GM23248 (cell line): ENCODE measurements at regions not wholly inside any gene's neighbourhood (a gene's known extent, or its start where the extent isn't known, plus 50 kb on each side); places are given as distances from the start of the nearest gene placed in this dataset.

ENCODE experiments used
- DNase-seq: peaks from one replicate; pipeline ENCODE4 v3.0.0-alpha.2; 2015
- H2AFZ ChIP-seq: fragments of 200-600 bp; sonication (generic); 2 replicates; pipeline ENCODE4 v1.6.1; 2016; ENCODE audit warnings: antibody characterized with exemption
- H3F3A ChIP-seq: fragments of 200-600 bp; sonication (generic); 2 replicates; pipeline ENCODE4 v1.6.1; 2016; ENCODE audit warnings: mild to moderate bottlenecking, antibody characterized with exemption, mixed run types; ENCODE audit not compliant: insufficient read depth
- H3K27ac ChIP-seq: fragments of 200-600 bp; sonication (generic); 2 replicates; pipeline ENCODE4 v1.5.1; 2016; ENCODE audit warnings: mild to moderate bottlenecking
- H3K27me3 ChIP-seq: fragments of 200-600 bp; sonication (generic); replicated peaks from 2 replicates; pipeline ENCODE4 v1.6.1; 2016; ENCODE audit warnings: mild to moderate bottlenecking; ENCODE audit not compliant: insufficient read depth
- H3K36me3 ChIP-seq: fragments of 200-600 bp; sonication (generic); 2 replicates; pipeline ENCODE4 v1.6.1; 2016; ENCODE audit warnings: low read depth, mild to moderate bottlenecking
- H3K4me1 ChIP-seq: fragments of 200-600 bp; sonication (generic); 2 replicates; pipeline ENCODE4 v1.6.1; 2016; ENCODE audit warnings: mild to moderate bottlenecking; ENCODE audit not compliant: insufficient read depth
- H3K4me2 ChIP-seq: fragments of 200-600 bp; sonication (generic); one replicate; pipeline ENCODE4 v1.6.1; 2016; ENCODE audit warnings: mild to moderate bottlenecking; ENCODE audit not compliant: unreplicated experiment
- H3K4me3 ChIP-seq: fragments of 200-600 bp; sonication (generic); 2 replicates; pipeline ENCODE4 v1.5.1; 2016; ENCODE audit warnings: mild to moderate bottlenecking
- H3K79me2 ChIP-seq: fragments of 200-600 bp; sonication (generic); 2 replicates; pipeline ENCODE4 v1.6.1; 2016; ENCODE audit warnings: mild to moderate bottlenecking; ENCODE audit not compliant: insufficient read depth
- H3K9ac ChIP-seq: fragments of 200-600 bp; sonication (generic); 2 replicates; pipeline ENCODE4 v1.6.1; 2016; ENCODE audit warnings: mild to moderate bottlenecking
- H3K9me2 ChIP-seq: fragments of 200-600 bp; sonication (generic); 2 replicates; pipeline ENCODE4 v1.6.1; 2016; ENCODE audit warnings: mixed run types, mild to moderate bottlenecking, moderate library complexity; ENCODE audit not compliant: insufficient read depth
- H3K9me3 ChIP-seq: fragments of 200-600 bp; sonication (generic); one replicate; pipeline ENCODE4 v1.6.1; 2017; ENCODE audit warnings: low read depth
- H4K20me1 ChIP-seq: fragments of 200-600 bp; sonication (generic); 2 replicates; pipeline ENCODE4 v1.6.0; 2016; ENCODE audit not compliant: insufficient read depth
- EZH2 ChIP-seq: fragments of 200-600 bp; sonication (generic); IDR thresholded peaks from 2 replicates; pipeline ENCODE4 v1.6.1; 2018; ENCODE audit warnings: antibody characterized with exemption, mild to moderate bottlenecking; ENCODE audit not compliant: insufficient read depth, poor library complexity, severe bottlenecking
- EZH2phosphoT487 ChIP-seq: fragments of 200-600 bp; sonication (generic); IDR thresholded peaks from 2 replicates; pipeline ENCODE4 v1.6.1; 2018; ENCODE audit warnings: antibody characterized with exemption, moderate library complexity, mild to moderate bottlenecking, low read depth; ENCODE audit not compliant: insufficient read depth
- WGBS, 2 experiments: methylation state at CpG; one replicate each; pipeline ENCODE4 v1.1.6; 2015 to 2017; ENCODE audit warnings: low lambda C conversion rate in 2 of 2, low coverage in 1 of 2; ENCODE audit errors: missing lambda C conversion rate in 2 of 2; 5-methylcytosine and 5-hydroxymethylcytosine counted together
- in situ Hi-C: fragments of 300-500 bp; cut with MboI; formaldehyde crosslinking; loops from 2 replicates; pipeline ENCODE4 v1.15.0; 2020

DNA sequence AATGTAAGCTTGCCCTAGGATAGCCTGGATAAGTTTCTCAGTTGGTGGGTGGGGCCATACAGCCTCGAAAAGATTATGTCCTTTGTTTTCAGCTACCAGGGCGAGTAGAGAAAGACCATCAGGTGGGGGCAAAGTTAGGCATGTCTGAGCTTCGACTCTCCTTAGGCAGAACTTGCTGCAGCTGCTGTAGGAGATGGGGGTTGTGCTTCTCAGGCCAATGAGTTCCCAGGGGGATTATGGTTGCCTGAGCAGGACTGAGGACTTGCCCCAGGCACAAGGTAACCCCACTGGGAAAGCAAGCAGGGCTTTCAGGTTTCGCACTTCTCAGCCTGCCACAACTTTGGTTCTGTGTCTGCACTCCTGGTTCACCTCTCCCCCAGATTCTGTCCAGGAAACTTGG, 173.4 kb upstream of the SESN3 start:
- Histone ChIP-seq H3K36me3 (no peaks in the 10 kb centered on the region), H3K4me3 (no peak overlapping the region), H3K9me3 (no peaks in the 10 kb centered on the region), H3K79me2 (no peaks in the 10 kb centered on the region), H3K4me2 (no peak overlapping the region), H3K27ac (no peak overlapping the region), H3F3A (no peaks in the 10 kb centered on the region), H2AFZ (no peak overlapping the region), H3K27me3 (no peaks in the 10 kb centered on the region), H3K9ac (no peak overlapping the region), H4K20me1 (no peaks in the 10 kb centered on the region), H3K9me2 (no peaks in the 10 kb centered on the region; the same call in 1 of the 2 replicates), H3K4me1 (no peaks in the 10 kb centered on the region)
- WGBS, 2 experiments: 46 to 53% methylated on average over 4 of the region's 4 CpGs
- in situ Hi-C loops: loop anchor here (10.0 kb wide), 1 partner anchor 60 kb away; no protein-coding TSS in a partner anchor
- DNase-seq: no peak
- TF ChIP-seq EZH2phosphoT487 (no peak), EZH2 (no peak)

DNA sequence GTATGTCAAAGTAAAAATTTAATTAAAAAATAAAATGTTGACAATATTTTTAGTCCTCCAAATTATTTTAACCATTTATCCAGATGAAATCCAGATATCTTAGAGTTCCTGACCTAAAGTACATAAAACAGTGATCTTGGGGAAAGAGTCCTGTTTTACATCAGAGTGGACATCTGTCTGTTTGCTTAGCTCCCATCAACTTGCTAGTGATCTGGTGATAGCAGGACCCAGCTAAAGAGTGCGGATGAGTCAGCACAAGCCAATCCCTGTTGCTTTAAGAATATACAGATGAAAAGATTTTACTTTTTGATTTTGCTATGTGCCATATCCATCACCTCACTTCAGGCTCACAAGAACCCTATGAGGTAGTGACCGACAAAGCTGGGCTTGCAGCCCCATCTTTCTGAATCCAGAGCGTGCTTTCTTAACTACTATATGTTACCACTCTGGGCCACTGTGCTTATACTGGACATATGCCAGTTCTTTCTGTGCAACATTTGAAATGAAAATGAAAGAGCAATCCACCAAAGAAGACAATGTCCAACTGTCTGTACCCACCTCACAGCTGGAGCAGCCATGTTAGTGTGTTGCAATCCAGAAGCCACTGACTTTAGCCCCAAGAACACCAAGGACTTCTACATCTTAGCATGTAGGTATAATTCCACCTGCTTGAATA, 167.6 kb upstream of the SESN3 start:
- Histone ChIP-seq H3F3A (no peaks in the 10 kb centered on the region), H3K9me3 (no peaks in the 10 kb centered on the region), H2AFZ (no peak overlapping the region), H4K20me1 (no peaks in the 10 kb centered on the region), H3K27ac (no peak overlapping the region), H3K9ac (no peak overlapping the region), H3K79me2 (no peaks in the 10 kb centered on the region), H3K9me2 (no peaks in the 10 kb centered on the region; the same call in 1 of the 2 replicates), H3K36me3 (no peaks in the 10 kb centered on the region), H3K4me1 (no peaks in the 10 kb centered on the region), H3K4me3 (no peak overlapping the region), H3K4me2 (no peak overlapping the region), H3K27me3 (no peaks in the 10 kb centered on the region)
- DNase-seq: no peak
- WGBS, 2 experiments: 85 to 89% methylated on average over 3 of the region's 3 CpGs
- in situ Hi-C loops: no loop called here
- no peak for TF ChIP-seq EZH2
- TF ChIP-seq EZH2phosphoT487: no peak

DNA sequence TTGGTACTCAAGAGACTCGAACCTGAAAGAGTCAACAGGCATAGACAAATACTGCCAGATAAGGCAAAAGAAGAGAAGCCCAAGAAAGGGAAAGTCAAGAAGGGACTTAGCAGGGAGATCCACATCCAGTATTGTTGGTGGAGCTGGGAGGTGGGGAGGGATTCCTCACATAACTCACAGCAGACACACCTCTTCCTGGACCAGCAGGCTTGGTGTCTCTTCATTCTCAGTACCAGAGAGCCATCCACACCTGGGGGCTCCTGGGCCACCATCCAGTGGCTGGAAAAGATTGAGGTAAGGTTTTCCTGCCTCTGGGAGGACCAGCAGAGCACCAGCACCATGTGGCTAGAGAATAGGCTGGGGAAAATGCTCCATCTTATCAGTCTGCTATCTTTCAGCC, 161.6 kb upstream of the SESN3 start:
- H3K27me3 ChIP-seq: no peaks in the 10 kb centered on the region
- no peak overlapping the region for H3K4me3 ChIP-seq
- no peaks in the 10 kb centered on the region for H3K36me3 ChIP-seq
- TF ChIP-seq EZH2 (no peak), EZH2phosphoT487 (no peak)
- in situ Hi-C loops: no loop called here
- H3K4me2 ChIP-seq: no peak overlapping the region
- no peak for DNase-seq
- no peaks in the 10 kb centered on the region for H3K79me2 ChIP-seq
- no peaks in the 10 kb centered on the region for H3F3A ChIP-seq
- H3K9me3 ChIP-seq: no peaks in the 10 kb centered on the region
- H3K9ac ChIP-seq: no peak overlapping the region
- no peaks in the 10 kb centered on the region for H4K20me1 ChIP-seq
- no peaks in the 10 kb centered on the region for H3K4me1 ChIP-seq
- H3K27ac ChIP-seq: no peak overlapping the region
- WGBS, 2 experiments: 63 to 65% methylated on average over 1 of the region's 1 CpG
- H3K9me2 ChIP-seq: no peaks in the 10 kb centered on the region
- H2AFZ ChIP-seq: no peak overlapping the region

DNA sequence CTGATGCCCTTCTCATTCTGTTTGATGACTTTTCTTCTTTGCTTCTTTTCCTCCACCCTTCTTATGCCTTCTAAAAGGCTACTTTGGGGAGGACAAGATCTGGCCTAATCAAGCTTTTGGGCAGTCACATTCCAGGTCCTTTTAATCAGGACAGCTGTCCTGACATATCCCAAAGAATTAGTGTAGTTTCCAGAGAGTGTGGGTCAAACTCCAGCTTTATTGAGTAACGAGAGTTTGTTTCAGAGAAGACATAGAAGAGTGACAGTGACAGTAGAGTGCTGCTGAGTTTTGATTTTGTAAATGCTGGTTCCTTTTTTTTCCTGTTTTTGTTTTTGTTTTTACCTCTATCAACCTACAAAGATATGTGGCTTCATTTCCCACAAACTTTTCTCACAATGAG, 158.4 kb upstream of the SESN3 start:
- Histone ChIP-seq H3K4me2 (no peak overlapping the region), H3K79me2 (no peaks in the 10 kb centered on the region), H3K4me3 (no peak overlapping the region), H2AFZ (no peak overlapping the region), H3K9ac (no peak overlapping the region), H3K27ac (no peak overlapping the region), H3K9me3 (no peaks in the 10 kb centered on the region), H3K36me3 (no peaks in the 10 kb centered on the region), H3K27me3 (no peaks in the 10 kb centered on the region), H3K9me2 (no peaks in the 10 kb centered on the region), H3F3A (no peaks in the 10 kb centered on the region), H4K20me1 (no peaks in the 10 kb centered on the region), H3K4me1 (no peaks in the 10 kb centered on the region)
- DNase-seq: no peak
- WGBS, 2 experiments: 85 to 92% methylated on average over 1 of the region's 1 CpG
- in situ Hi-C loops: no loop called here
- TF ChIP-seq EZH2phosphoT487 (no peak), EZH2 (no peak)
